MCF 10A (cell line): ENCODE measurements at regions not wholly inside any gene's neighbourhood (a gene's known extent, or its start where the extent isn't known, plus 50 kb on each side); places are given as distances from the start of the nearest gene placed in this dataset.

Source experiments
- BruUV-seq: library from RNA; stranded (reverse); fragments of 400-500 nt; replicated peaks from 2 replicates; lab custom pipeline; 2021; lab: Mats Ljungman, UMichigan
- CTCF ChIA-PET: fragments of 300-600 bp; sonication (Branson Sonifier 250); formaldehyde crosslinking; extraction: SDS; loops from one replicate; lab custom pipeline; 2021; ENCODE audit warnings: antibody characterized with exemption, inconsistent platforms; lab: Yijun Ruan, JAX
- POLR2A ChIA-PET: fragments of 300-600, 350-650 bp; sonication (Branson Sonifier 250); formaldehyde crosslinking; extraction: SDS; loops from one replicate; lab custom pipeline; 2020; ENCODE audit warnings: antibody characterized with exemption, inconsistent platforms; lab: Yijun Ruan, JAX
- DNase-seq: peaks from one replicate; pipeline ENCODE4 v3.0.0-alpha.2; 2018; ENCODE audit not compliant: unreplicated experiment
- H3K27ac Mint-ChIP-seq: one replicate; pipeline ENCODE4 v1.8.0; 2022; ENCODE audit warnings: mild to moderate bottlenecking, low read depth, mixed read lengths; ENCODE audit not compliant: unreplicated experiment
- H3K27me3 Mint-ChIP-seq: one replicate; pipeline ENCODE4 v1.8.0; 2022; ENCODE audit warnings: mixed read lengths; ENCODE audit not compliant: insufficient read depth, unreplicated experiment
- H3K36me3 Mint-ChIP-seq: one replicate; pipeline ENCODE4 v1.8.0; 2022; ENCODE audit warnings: mild to moderate bottlenecking, moderate library complexity, mixed read lengths; ENCODE audit not compliant: insufficient read depth, unreplicated experiment
- H3K4me1 Mint-ChIP-seq: one replicate; pipeline ENCODE4 v1.8.0; 2022; ENCODE audit warnings: mixed read lengths; ENCODE audit not compliant: insufficient read depth, unreplicated experiment
- H3K4me3 Mint-ChIP-seq: one replicate; pipeline ENCODE4 v1.8.0; 2022; ENCODE audit warnings: mild to moderate bottlenecking, moderate library complexity, mixed read lengths; ENCODE audit not compliant: unreplicated experiment
- H3K9me3 Mint-ChIP-seq: one replicate; pipeline ENCODE4 v1.8.0; 2022; ENCODE audit warnings: mixed read lengths; ENCODE audit not compliant: unreplicated experiment
- intact Hi-C: fragments of 100-400 bp; cut with micrococcal nuclease; formaldehyde crosslinking; loops from 2 replicates; pipeline ENCODE4 v1.14.1; 2022
- TF ChIP-seq, protein P1 (sequence below): fragments of 200-600 bp; IDR thresholded peaks from one replicate; pipeline ENCODE4 v1.8.0; 2022; ENCODE audit warnings: antibody characterized with exemption, mild to moderate bottlenecking; ENCODE audit not compliant: unreplicated experiment

DNA sequence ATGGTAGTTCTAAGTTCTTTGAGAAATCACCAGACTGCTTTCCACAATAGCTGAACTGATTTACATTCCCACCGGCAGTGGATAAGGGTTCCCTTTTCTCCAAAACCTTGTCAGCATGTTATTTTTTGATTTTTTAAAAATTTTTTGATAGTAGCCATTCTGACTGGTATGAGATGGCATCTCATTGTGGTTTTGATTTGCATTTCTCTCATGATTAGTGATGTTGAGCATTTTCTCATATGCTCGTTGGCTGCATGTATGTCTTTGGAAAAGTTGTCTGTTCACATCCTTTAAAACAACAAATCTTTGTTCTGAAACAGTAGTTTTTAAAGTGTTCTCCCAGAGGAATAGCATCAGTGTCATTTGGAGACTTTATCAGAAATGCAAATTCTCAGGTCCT lies 77.5 kb upstream of the POMP start:
- no peak overlapping the region for H3K27ac Mint-ChIP-seq
- TF ChIP-seq, protein P1, sequence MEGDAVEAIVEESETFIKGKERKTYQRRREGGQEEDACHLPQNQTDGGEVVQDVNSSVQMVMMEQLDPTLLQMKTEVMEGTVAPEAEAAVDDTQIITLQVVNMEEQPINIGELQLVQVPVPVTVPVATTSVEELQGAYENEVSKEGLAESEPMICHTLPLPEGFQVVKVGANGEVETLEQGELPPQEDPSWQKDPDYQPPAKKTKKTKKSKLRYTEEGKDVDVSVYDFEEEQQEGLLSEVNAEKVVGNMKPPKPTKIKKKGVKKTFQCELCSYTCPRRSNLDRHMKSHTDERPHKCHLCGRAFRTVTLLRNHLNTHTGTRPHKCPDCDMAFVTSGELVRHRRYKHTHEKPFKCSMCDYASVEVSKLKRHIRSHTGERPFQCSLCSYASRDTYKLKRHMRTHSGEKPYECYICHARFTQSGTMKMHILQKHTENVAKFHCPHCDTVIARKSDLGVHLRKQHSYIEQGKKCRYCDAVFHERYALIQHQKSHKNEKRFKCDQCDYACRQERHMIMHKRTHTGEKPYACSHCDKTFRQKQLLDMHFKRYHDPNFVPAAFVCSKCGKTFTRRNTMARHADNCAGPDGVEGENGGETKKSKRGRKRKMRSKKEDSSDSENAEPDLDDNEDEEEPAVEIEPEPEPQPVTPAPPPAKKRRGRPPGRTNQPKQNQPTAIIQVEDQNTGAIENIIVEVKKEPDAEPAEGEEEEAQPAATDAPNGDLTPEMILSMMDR, result no peak
- ChIA-PET CTCF (no interaction called here), POLR2A (no interaction called here)
- H3K4me1 Mint-ChIP-seq, result no peaks in the 10 kb centered on the region
- H3K4me3 Mint-ChIP-seq, result no peak overlapping the region
- H3K36me3 Mint-ChIP-seq, result no peaks in the 10 kb centered on the region
- H3K27me3 Mint-ChIP-seq, result no peaks in the 10 kb centered on the region
- no peaks in the 10 kb centered on the region for H3K9me3 Mint-ChIP-seq
- intact Hi-C loops, result no loop called here
- BruUV-seq, result no TSS peak
- no peak for DNase-seq

DNA sequence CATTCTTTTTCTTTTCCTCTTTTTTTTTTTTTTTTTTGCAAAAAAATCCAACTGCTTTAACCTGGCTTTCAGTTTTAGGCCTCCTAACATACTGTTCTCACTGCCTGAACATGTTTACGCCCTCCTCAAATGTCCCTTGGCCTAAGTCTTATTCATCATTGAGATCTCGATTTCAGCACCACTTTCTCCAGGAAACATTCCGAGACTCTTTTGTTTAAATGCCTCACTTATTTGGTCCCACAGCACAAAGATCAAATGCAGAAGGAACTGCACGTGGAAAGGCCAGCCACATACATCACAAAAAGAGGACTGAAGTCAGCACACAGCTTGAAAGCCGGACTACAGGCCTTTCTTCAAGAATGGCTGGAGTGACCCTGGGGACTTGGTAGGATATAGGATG lies 79.2 kb upstream of the POMP start:
- intact Hi-C loops, result no loop called here
- Mint-ChIP-seq H3K4me1 (peaks cover 5% of the 10 kb centered on the region), H3K36me3 (no peaks in the 10 kb centered on the region), H3K9me3 (no peaks in the 10 kb centered on the region), H3K4me3 (no peak overlapping the region), H3K27me3 (no peaks in the 10 kb centered on the region), H3K27ac (no peak overlapping the region)
- CTCF ChIA-PET, result no interaction called here
- TF ChIP-seq, protein P1, result no peak
- POLR2A ChIA-PET, result no interaction called here
- no TSS peak for BruUV-seq
- no peak for DNase-seq

DNA sequence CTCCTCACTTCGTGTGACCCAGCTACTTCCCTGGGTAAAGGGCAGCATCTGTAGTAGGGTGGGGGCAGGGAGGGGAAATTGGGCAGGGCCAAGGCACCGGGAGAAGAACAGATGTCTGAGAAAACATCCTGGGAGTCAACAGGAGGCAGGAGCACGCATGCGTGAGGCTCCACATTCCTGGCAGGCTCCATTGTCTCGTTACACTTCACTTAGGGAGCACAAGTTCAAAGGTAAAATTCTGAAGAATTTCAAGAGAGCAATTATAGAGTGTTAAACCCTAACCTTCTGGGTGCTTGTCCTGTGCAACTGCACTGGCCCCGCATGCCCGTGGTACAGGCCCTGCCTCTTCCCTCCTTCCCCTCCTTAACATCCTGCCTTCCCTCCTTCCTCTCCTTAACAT lies 79.6 kb upstream of the POMP start:
- no peak for DNase-seq
- no TSS peak for BruUV-seq
- no peaks in the 10 kb centered on the region for H3K9me3 Mint-ChIP-seq
- H3K27me3 Mint-ChIP-seq, result no peaks in the 10 kb centered on the region
- ChIA-PET POLR2A (no interaction called here), CTCF (no interaction called here)
- intact Hi-C loops, result no loop called here
- TF ChIP-seq, protein P1, result no peak
- peaks cover 6% of the 10 kb centered on the region for H3K4me1 Mint-ChIP-seq
- H3K36me3 Mint-ChIP-seq, result no peaks in the 10 kb centered on the region
- H3K27ac Mint-ChIP-seq, result no peak overlapping the region
- no peak overlapping the region for H3K4me3 Mint-ChIP-seq

DNA sequence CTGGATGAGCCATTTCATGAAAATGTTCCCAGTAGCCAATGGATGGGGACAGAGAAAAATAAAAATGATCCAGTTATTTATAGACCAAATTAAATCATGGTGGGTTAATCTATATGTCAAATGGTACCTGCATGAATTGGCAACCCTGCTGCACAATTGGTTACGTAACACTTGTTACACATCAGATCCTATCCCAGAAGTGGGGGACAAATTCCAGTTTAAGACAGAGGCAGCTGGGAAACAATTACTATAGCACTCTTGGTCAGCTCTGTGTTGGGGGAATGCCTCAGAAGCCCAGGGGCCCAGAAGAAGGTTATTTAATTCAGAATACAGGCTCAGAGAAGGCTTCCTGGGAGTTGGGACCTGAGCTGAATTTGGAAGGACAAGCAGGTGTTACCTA lies 81.1 kb upstream of the FLT1 start:
- BruUV-seq, result no TSS peak
- DNase-seq, result peak; percentile 13
- Mint-ChIP-seq H3K27me3 (no peaks in the 10 kb centered on the region), H3K4me1 (peaks cover 6% of the 10 kb centered on the region), H3K4me3 (no peak overlapping the region), H3K27ac (no peak overlapping the region), H3K9me3 (no peaks in the 10 kb centered on the region), H3K36me3 (no peaks in the 10 kb centered on the region)
- TF ChIP-seq, protein P1, result no peak
- ChIA-PET CTCF (interaction anchor here (1.0 kb wide), 1 partner anchor 252 kb away, joined by 3 read pairs; no protein-coding TSS in a partner anchor), POLR2A (no interaction called here)
- intact Hi-C loops, result no loop called here
